SK-N-SH treated with all-trans-retinoic acid at 6 μM for 48 hours (cell line): ENCODE measurements at regions not wholly inside any gene's neighbourhood (a gene's known extent, or its start where the extent isn't known, plus 50 kb on each side); places are given as distances from the start of the nearest gene placed in this dataset.

ENCODE experiments used
- BACH2 ChIP-seq: fragments of 250-450 bp; sonication (Bioruptor Pico); IDR thresholded peaks from 2 replicates; pipeline ENCODE4 v1.9.0; 2021; ENCODE audit warnings: mild to moderate bottlenecking, borderline replicate concordance
- OSR1 ChIP-seq: fragments of 250-450 bp; sonication (Bioruptor Pico); IDR thresholded peaks from 2 replicates; pipeline ENCODE4 v1.8.0; 2022; ENCODE audit warnings: moderate library complexity, mild to moderate bottlenecking, inconsistent platforms
- ZNF565 ChIP-seq: fragments of 450-650 bp; formaldehyde crosslinking; conservative IDR thresholded peaks from 2 replicates; pipeline ENCODE4 v1.5.0; 2020; ENCODE audit warnings: low read depth, mild to moderate bottlenecking, moderate library complexity
- TF ChIP-seq, protein P1 (sequence below): fragments of 250-450 bp; sonication (Bioruptor Pico); IDR thresholded peaks from 2 replicates; pipeline ENCODE4 v1.5.1; 2020; ENCODE audit warnings: low read depth, mild to moderate bottlenecking, moderate library complexity

DNA sequence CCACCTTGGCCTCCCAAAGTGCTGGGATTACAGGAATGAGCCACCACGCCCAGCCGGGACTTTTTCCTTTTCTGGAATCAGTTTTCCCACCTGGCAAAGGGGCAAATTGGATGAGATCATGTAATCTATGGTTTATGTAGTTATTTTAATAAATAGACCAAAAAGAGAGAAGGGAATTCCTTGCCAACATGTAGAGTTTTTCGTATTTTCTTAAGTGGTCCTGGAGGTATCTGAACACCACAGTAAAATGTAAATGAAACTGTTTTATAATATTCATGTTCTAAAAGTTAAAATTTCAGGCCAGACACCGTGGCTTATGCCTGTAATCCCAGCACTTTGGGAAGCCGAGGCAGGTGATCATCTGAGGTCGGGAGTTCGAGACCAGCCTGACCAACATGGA, 185.1 kb upstream of the ZNF217 start:
- TF ChIP-seq ZNF565 (CRISPR knock-in tag) (no peak), OSR1 (CRISPR knock-in tag) (no peak), BACH2 (CRISPR knock-in tag) (no peak)
- TF ChIP-seq, protein P1, sequence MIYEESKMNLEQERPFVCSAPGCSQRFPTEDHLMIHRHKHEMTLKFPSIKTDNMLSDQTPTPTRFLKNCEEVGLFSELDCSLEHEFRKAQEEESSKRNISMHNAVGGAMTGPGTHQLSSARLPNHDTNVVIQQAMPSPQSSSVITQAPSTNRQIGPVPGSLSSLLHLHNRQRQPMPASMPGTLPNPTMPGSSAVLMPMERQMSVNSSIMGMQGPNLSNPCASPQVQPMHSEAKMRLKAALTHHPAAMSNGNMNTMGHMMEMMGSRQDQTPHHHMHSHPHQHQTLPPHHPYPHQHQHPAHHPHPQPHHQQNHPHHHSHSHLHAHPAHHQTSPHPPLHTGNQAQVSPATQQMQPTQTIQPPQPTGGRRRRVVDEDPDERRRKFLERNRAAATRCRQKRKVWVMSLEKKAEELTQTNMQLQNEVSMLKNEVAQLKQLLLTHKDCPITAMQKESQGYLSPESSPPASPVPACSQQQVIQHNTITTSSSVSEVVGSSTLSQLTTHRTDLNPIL (CRISPR knock-in tag): no peak
